Endothelial cell (in vitro differentiated cells): ENCODE measurements at regions not wholly inside any gene's neighbourhood (a gene's known extent, or its start where the extent isn't known, plus 50 kb on each side); places are given as distances from the start of the nearest gene placed in this dataset.

ENCODE experiments used
- DNase-seq: peaks from one replicate; pipeline ENCODE4 v3.0.0; 2021; ENCODE audit warnings: low spot score
- H3K27ac Mint-ChIP-seq: one replicate; pipeline ENCODE4 v1.8.0; 2021; ENCODE audit warnings: mixed read lengths, inconsistent platforms; ENCODE audit not compliant: unreplicated experiment
- H3K27me3 Mint-ChIP-seq: one replicate; pipeline ENCODE4 v1.8.0; 2021; ENCODE audit warnings: mild to moderate bottlenecking, moderate library complexity, mixed read lengths, inconsistent platforms; ENCODE audit not compliant: unreplicated experiment
- H3K36me3 Mint-ChIP-seq: one replicate; pipeline ENCODE4 v1.8.0; 2021; ENCODE audit warnings: mild to moderate bottlenecking, low read depth, mixed read lengths, inconsistent platforms; ENCODE audit not compliant: unreplicated experiment
- H3K4me1 Mint-ChIP-seq: one replicate; pipeline ENCODE4 v1.8.0; 2021; ENCODE audit warnings: mild to moderate bottlenecking, mixed read lengths, inconsistent platforms; ENCODE audit not compliant: unreplicated experiment
- H3K4me3 Mint-ChIP-seq: one replicate; pipeline ENCODE4 v1.8.0; 2021; ENCODE audit warnings: mild to moderate bottlenecking, mixed read lengths, inconsistent platforms; ENCODE audit not compliant: unreplicated experiment
- H3K9me3 Mint-ChIP-seq: one replicate; pipeline ENCODE4 v1.8.0; 2021; ENCODE audit warnings: mixed read lengths, inconsistent platforms; ENCODE audit not compliant: unreplicated experiment
- TF ChIP-seq, protein P1 (sequence below): fragments of 200-600 bp; sonication (generic); IDR thresholded peaks from one replicate; pipeline ENCODE4 v1.5.0; 2021; ENCODE audit warnings: antibody characterized with exemption; ENCODE audit not compliant: unreplicated experiment

DNA sequence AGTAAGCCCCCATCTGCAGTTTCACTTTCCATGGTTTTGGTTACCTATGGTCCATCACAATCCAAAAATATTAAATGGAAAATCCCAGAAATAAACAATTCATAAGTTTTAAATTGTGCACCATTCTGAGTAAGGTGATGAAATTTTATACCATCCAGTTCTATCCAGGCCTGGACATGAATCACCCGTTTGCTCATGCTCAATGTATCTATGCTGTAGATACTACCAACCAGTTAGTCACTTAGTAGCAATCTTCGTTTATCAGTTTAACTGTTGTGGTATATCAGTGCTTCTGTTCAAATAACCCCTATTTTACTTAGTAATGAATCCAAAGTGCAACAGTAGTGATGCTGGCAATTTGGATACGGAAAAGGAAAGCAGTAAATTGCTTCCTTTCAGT is 381.9 kb upstream of the AGTR1 start:
- Mint-ChIP-seq H3K36me3 (no peaks in the 10 kb centered on the region), H3K27ac (no peak overlapping the region), H3K9me3 (no peaks in the 10 kb centered on the region), H3K27me3 (peaks cover 3% of the 10 kb centered on the region), H3K4me3 (no peak overlapping the region), H3K4me1 (no peaks in the 10 kb centered on the region)
- no peak for DNase-seq
- TF ChIP-seq, protein P1, sequence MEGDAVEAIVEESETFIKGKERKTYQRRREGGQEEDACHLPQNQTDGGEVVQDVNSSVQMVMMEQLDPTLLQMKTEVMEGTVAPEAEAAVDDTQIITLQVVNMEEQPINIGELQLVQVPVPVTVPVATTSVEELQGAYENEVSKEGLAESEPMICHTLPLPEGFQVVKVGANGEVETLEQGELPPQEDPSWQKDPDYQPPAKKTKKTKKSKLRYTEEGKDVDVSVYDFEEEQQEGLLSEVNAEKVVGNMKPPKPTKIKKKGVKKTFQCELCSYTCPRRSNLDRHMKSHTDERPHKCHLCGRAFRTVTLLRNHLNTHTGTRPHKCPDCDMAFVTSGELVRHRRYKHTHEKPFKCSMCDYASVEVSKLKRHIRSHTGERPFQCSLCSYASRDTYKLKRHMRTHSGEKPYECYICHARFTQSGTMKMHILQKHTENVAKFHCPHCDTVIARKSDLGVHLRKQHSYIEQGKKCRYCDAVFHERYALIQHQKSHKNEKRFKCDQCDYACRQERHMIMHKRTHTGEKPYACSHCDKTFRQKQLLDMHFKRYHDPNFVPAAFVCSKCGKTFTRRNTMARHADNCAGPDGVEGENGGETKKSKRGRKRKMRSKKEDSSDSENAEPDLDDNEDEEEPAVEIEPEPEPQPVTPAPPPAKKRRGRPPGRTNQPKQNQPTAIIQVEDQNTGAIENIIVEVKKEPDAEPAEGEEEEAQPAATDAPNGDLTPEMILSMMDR: no peak

DNA sequence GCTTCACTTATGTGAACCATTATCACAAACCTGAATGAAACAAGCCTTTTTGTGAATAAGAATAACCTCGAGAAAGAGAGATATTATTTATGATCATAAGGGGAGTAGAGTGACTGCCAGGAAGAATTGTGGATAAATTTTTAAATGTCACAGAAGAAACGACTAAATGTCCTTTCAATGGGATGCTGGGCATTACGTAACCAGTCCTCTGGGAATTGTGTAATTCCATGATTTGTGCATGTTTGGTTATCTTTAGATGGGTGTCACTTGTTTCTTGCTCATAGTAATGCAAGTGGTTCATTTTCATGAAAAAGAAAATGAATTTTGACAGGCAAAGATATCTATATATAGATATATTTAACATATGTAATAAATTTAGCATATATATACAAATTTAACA is 379.5 kb upstream of the AGTR1 start:
- no peak overlapping the region for H3K27ac Mint-ChIP-seq
- peaks cover 4% of the 10 kb centered on the region for H3K27me3 Mint-ChIP-seq
- H3K36me3 Mint-ChIP-seq: no peaks in the 10 kb centered on the region
- H3K9me3 Mint-ChIP-seq: no peaks in the 10 kb centered on the region
- DNase-seq: no peak
- no peaks in the 10 kb centered on the region for H3K4me1 Mint-ChIP-seq
- TF ChIP-seq, protein P1: no peak
- no peak overlapping the region for H3K4me3 Mint-ChIP-seq

DNA sequence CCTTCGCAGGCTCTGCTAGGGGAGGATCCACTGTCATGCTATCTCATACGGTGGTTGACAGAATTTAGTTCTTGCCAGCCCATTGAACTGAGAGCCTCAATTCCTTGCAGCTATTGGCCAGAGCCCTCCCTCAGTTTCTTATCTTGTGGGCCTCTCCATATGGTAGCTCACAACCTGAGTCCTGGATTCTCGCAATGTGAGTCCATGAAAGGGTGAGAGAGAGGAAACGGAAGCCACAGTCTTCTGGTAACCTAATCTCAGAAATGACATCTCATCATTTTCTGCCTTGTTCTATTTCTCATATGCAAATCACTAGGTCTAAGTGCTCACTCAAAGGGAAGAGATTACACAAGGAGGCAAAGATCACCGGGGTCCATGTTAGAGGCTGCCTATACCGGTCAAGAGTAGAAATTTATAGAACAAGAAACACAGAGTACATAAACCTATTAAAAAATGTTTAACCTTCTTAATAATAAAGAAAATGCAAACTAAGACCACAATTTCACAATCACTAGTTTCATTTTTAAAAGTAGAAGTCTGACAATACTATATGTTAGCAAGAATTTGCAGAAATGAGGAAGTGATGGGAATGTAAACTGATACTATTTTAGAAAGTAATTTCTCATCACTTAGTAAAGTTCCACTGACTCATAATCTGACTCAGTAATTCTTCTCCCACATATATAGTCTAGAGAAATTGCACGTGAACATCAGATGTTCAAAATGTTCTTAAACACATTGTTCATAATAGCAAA is 378.4 kb upstream of the AGTR1 start:
- TF ChIP-seq, protein P1: no peak
- Mint-ChIP-seq H3K4me3 (no peak overlapping the region), H3K27ac (no peak overlapping the region), H3K27me3 (peaks cover 4% of the 10 kb centered on the region), H3K4me1 (no peaks in the 10 kb centered on the region), H3K36me3 (no peaks in the 10 kb centered on the region), H3K9me3 (no peaks in the 10 kb centered on the region)
- no peak for DNase-seq

DNA sequence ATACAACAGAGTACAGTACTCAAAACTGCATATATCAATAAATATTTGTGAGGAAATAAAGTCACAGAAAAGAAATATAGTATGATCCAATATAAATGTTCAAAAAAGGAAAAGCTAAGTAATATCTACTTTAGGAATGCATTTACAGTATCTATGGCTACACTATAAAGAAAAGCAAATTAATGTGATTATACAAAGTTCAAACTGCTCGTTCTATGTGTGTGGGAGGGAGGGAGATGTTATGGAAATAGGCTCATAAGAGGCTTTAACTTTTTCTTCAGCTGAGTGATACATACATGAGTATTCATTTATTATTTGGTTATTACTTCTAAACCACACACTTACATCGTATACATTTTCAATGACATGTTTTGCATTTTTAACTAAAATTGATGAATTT is 377.7 kb upstream of the AGTR1 start:
- Mint-ChIP-seq H3K9me3 (no peaks in the 10 kb centered on the region), H3K4me1 (no peaks in the 10 kb centered on the region), H3K27ac (no peak overlapping the region), H3K36me3 (no peaks in the 10 kb centered on the region), H3K4me3 (no peak overlapping the region), H3K27me3 (peaks cover 4% of the 10 kb centered on the region)
- DNase-seq: no peak
- TF ChIP-seq, protein P1: no peak

DNA sequence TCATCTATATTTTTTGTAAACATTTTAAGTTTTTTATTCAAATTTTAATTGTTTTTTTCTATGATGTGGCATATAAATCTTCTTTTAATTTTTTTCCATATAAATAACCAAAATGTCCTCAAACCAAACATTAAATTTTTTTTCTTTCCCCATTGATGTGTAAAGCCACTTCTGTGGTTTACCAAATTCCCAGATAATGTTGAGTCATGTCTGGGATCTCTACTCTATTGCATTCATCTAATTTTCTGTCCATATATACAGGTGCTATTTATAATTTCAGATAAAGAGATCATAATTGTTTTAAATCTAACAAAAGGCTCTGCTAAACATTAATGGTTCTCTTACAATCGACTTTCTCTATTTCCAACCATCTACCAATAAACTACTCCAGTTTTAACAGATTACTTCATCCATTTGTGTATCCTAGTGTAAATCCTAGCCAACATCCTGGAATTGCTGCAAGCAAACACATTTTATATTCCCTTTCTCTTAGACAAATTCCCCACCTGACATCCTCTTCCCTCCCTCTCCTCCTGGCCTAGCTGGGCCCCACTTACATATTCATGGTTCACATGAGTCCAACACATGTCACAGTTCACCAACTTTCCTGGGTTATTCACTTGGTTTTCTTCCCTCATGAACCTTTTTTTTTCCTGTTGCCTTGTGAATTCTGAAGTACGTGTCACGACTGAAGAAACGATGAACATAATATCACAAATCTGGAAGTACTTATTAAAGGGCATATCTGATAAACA is 368.0 kb upstream of the AGTR1 start:
- H3K9me3 Mint-ChIP-seq: no peaks in the 10 kb centered on the region
- no peaks in the 10 kb centered on the region for H3K36me3 Mint-ChIP-seq
- TF ChIP-seq, protein P1: no peak
- peaks cover 2% of the 10 kb centered on the region for H3K27me3 Mint-ChIP-seq
- peaks cover 17% of the 10 kb centered on the region for H3K4me1 Mint-ChIP-seq
- no peak overlapping the region for H3K4me3 Mint-ChIP-seq
- H3K27ac Mint-ChIP-seq: no peak overlapping the region
- no peak for DNase-seq
